HepG2 (cell line): ENCODE measurements at regions not wholly inside any gene's neighbourhood (a gene's known extent, or its start where the extent isn't known, plus 50 kb on each side); places are given as distances from the start of the nearest gene placed in this dataset.

Experiments used
- ATAC-seq: fragments of 200-7000 bp; cut with Tn5 transposase; 3 replicates; pipeline ENCODE4 v1.9.1; 2020; ENCODE audit warnings: mild to moderate bottlenecking, moderate library complexity
- BruUV-seq: library from RNA; stranded (reverse); fragments of 400-500 nt; replicated peaks from 2 replicates; lab custom pipeline; 2021; lab: Mats Ljungman, UMichigan
- CTCF ChIA-PET: fragments of 300-600 bp; formaldehyde crosslinking; extraction: SDS; loops from one replicate; lab custom pipeline; 2021; ENCODE audit warnings: low total read pairs, inconsistent platforms, low intra/inter-chr PET ratio; lab: Yijun Ruan, JAX
- POLR2A ChIA-PET: fragments of 350-600 bp; sonication (Branson Sonifier 250); formaldehyde crosslinking; loops from one replicate; lab custom pipeline; 2020; ENCODE audit warnings: antibody characterized with exemption, inconsistent platforms; lab: Yijun Ruan, JAX
- DNase-seq: peaks from one replicate; pipeline ENCODE4 v3.0.0-alpha.2; 2015; ENCODE audit warnings: low spot score
- FAIRE-seq: peaks from 3 replicates; lab custom pipeline; 2011; peaks lifted over from hg19 to GRCh38; lab: Jason Lieb, UNC
- H2AFZ ChIP-seq: one replicate; pipeline ENCODE4 v1.6.1; 2011; ENCODE audit warnings: low read length, inconsistent platforms
- H3K27ac ChIP-seq: fragments of 300-600 bp; 3 replicates; pipeline ENCODE4 v1.8.0; 2011; ENCODE audit warnings: mixed run types, mild to moderate bottlenecking, mixed read lengths, low read length, inconsistent platforms; ENCODE audit not compliant: insufficient read depth; ENCODE audit errors: extremely low read length
- H3K27me3 ChIP-seq, 2 experiments: fragments of 200-600 bp in 1 of 2; 2 replicates in 1 of 2; 3 replicates in 1 of 2; pipeline versions ENCODE4 v1.6.0 to v1.8.0; 2011; ENCODE audit warnings: low read length in 2 of 2, mild to moderate bottlenecking in 2 of 2, moderate library complexity in 2 of 2, inconsistent platforms in 1 of 2; ENCODE audit not compliant: insufficient read depth in 2 of 2, control insufficient read depth in 1 of 2
- H3K36me3 ChIP-seq, 2 experiments: fragments of 200-600 bp in 1 of 2; replicated peaks in 1 of 2; 2 replicates in 1 of 2; 3 replicates in 1 of 2; pipeline versions ENCODE4 v1.5.1 to v1.8.0; 2011; ENCODE audit warnings: low read length in 2 of 2, inconsistent platforms in 1 of 2; ENCODE audit not compliant: insufficient read depth in 2 of 2, control insufficient read depth in 1 of 2
- H3K4me1 ChIP-seq: 2 replicates; pipeline ENCODE4 v1.5.1; 2012; ENCODE audit warnings: low read length, inconsistent platforms; ENCODE audit not compliant: insufficient read depth
- H3K4me2 ChIP-seq: 2 replicates; pipeline ENCODE4 v1.6.0; 2011; ENCODE audit warnings: low read depth, low read length, inconsistent platforms
- H3K4me3 ChIP-seq, 3 experiments: fragments of 200-600 bp in 1 of 3; sonication (generic), shearing (Covaris generic) in 1 of 3; replicated peaks in 1 of 3; 2 replicates each; pipeline ENCODE4 v1.5.1; 2011 to 2016; ENCODE audit warnings: low read length in 3 of 3, inconsistent platforms in 2 of 3, low read depth in 2 of 3, mild to moderate bottlenecking in 2 of 3, control low read depth in 1 of 3, mixed read lengths in 1 of 3; ENCODE audit not compliant: insufficient read depth in 1 of 3
- H3K79me2 ChIP-seq: one replicate; pipeline ENCODE4 v1.6.1; 2011; ENCODE audit warnings: low read length, inconsistent platforms; ENCODE audit not compliant: insufficient read depth
- H3K9ac ChIP-seq: 2 replicates; pipeline ENCODE4 v1.6.0; 2011; ENCODE audit warnings: mild to moderate bottlenecking, low read depth, low read length, inconsistent platforms; ENCODE audit not compliant: insufficient read depth
- H3K9me3 ChIP-seq: 2 replicates; pipeline ENCODE4 v1.5.1; 2012; ENCODE audit warnings: mild to moderate bottlenecking, low read length
- H4K20me1 ChIP-seq: 2 replicates; pipeline ENCODE4 v1.6.0; 2011; ENCODE audit warnings: inconsistent platforms, mild to moderate bottlenecking, low read length, moderate library complexity; ENCODE audit not compliant: insufficient read depth
- ESRRA ChIP-seq: sonication (generic); formaldehyde crosslinking; IDR thresholded peaks from 2 replicates; pipeline ENCODE4 v1.5.1; 2020; ENCODE audit warnings: mild to moderate bottlenecking, low read depth, missing genetic modification reagents
- FOXO1 ChIP-seq: sonication (generic); formaldehyde crosslinking; IDR thresholded peaks from 2 replicates; pipeline ENCODE4 v1.4.0; 2020; ENCODE audit warnings: missing genetic modification reagents
- HDAC2 ChIP-seq: sonication (generic); formaldehyde crosslinking; IDR thresholded peaks from 2 replicates; pipeline ENCODE4 v1.4.0; 2020; ENCODE audit warnings: missing genetic modification reagents
- HNF4G ChIP-seq, 2 experiments: sonication (generic) in 1 of 2; formaldehyde crosslinking in 1 of 2; IDR thresholded peaks; 2 replicates each; pipeline versions ENCODE4 v1.4.0 to v1.6.1; 2011 to 2020; ENCODE audit warnings: borderline replicate concordance in 2 of 2, low read depth in 2 of 2, mild to moderate bottlenecking in 2 of 2, low read length in 1 of 2, missing genetic modification reagents in 1 of 2, moderate library complexity in 1 of 2
- HNRNPL ChIP-seq: fragments of 200-400 bp; formaldehyde crosslinking; IDR thresholded peaks from 2 replicates; pipeline ENCODE4 v1.6.1; 2017; ENCODE audit warnings: mild to moderate bottlenecking, low read depth, low read length
- KLF9 ChIP-seq: IDR thresholded peaks from 2 replicates; pipeline ENCODE4 v1.6.1; 2016; ENCODE audit warnings: low read depth
- NR2F2 ChIP-seq: IDR thresholded peaks from 2 replicates; pipeline ENCODE4 v1.6.1; 2012; ENCODE audit warnings: low read depth, inconsistent platforms, borderline replicate concordance
- SAFB2 ChIP-seq: sonication (generic); formaldehyde crosslinking; IDR thresholded peaks from 2 replicates; pipeline ENCODE4 v1.5.1; 2020; ENCODE audit warnings: missing genetic modification reagents, low read depth, mild to moderate bottlenecking, borderline replicate concordance
- ZBTB33 ChIP-seq: sonication (generic); formaldehyde crosslinking; IDR thresholded peaks from 2 replicates; pipeline ENCODE4 v1.4.0; 2020; ENCODE audit warnings: missing genetic modification reagents
- ZMYM2 ChIP-seq: sonication (generic); formaldehyde crosslinking; IDR thresholded peaks from 2 replicates; pipeline ENCODE4 v1.8.0; 2022; ENCODE audit warnings: mild to moderate bottlenecking, missing genetic modification reagents
- ZMYM3 ChIP-seq: sonication (generic); formaldehyde crosslinking; IDR thresholded peaks from 2 replicates; pipeline ENCODE4 v1.5.1; 2020; ENCODE audit warnings: mild to moderate bottlenecking, missing genetic modification reagents
- ZNF205 ChIP-seq: IDR thresholded peaks from 2 replicates; pipeline ENCODE4 v1.6.1; 2018; ENCODE audit warnings: missing biosample characterization, missing genetic modification reagents
- ZNF780A ChIP-seq: sonication (generic); formaldehyde crosslinking; IDR thresholded peaks from 2 replicates; pipeline ENCODE4 v1.8.0; 2022; ENCODE audit warnings: mild to moderate bottlenecking, missing genetic modification reagents, moderate library complexity
- ZNF883 ChIP-seq: sonication (generic); formaldehyde crosslinking; IDR thresholded peaks from 2 replicates; pipeline ENCODE4 v1.5.1; 2020; ENCODE audit warnings: mild to moderate bottlenecking, missing genetic modification reagents; ENCODE audit errors: not compliant biosample characterization
- WGBS: methylation state at CpG from one replicate; pipeline ENCODE4 v1.1.6; 2017; ENCODE audit warnings: low lambda C conversion rate; 5-methylcytosine and 5-hydroxymethylcytosine counted together
- in situ Hi-C: cut with HindIII; loops from 2 replicates; pipeline ENCODE4 v1.10.0; 2017; ENCODE audit warnings: low pct_unique_long_range_greater_than_20kb; ENCODE audit not compliant: extremely low pct_ligation_motif_present
- intact Hi-C: fragments of 100-400 bp; cut with micrococcal nuclease; formaldehyde crosslinking; loops from one replicate; pipeline ENCODE4 v1.10.0; 2022; ENCODE audit not compliant: unreplicated experiment
- TF ChIP-seq, protein P1 (sequence below): sonication (generic); formaldehyde crosslinking; IDR thresholded peaks from 2 replicates; pipeline ENCODE4 v1.4.0; 2020; ENCODE audit warnings: missing genetic modification reagents, mild to moderate bottlenecking, borderline replicate concordance
- TF ChIP-seq, protein P2 (sequence below): sonication (generic); formaldehyde crosslinking; IDR thresholded peaks from 2 replicates; pipeline ENCODE4 v1.5.1; 2020; ENCODE audit warnings: missing genetic modification reagents, mild to moderate bottlenecking, borderline replicate concordance

DNA sequence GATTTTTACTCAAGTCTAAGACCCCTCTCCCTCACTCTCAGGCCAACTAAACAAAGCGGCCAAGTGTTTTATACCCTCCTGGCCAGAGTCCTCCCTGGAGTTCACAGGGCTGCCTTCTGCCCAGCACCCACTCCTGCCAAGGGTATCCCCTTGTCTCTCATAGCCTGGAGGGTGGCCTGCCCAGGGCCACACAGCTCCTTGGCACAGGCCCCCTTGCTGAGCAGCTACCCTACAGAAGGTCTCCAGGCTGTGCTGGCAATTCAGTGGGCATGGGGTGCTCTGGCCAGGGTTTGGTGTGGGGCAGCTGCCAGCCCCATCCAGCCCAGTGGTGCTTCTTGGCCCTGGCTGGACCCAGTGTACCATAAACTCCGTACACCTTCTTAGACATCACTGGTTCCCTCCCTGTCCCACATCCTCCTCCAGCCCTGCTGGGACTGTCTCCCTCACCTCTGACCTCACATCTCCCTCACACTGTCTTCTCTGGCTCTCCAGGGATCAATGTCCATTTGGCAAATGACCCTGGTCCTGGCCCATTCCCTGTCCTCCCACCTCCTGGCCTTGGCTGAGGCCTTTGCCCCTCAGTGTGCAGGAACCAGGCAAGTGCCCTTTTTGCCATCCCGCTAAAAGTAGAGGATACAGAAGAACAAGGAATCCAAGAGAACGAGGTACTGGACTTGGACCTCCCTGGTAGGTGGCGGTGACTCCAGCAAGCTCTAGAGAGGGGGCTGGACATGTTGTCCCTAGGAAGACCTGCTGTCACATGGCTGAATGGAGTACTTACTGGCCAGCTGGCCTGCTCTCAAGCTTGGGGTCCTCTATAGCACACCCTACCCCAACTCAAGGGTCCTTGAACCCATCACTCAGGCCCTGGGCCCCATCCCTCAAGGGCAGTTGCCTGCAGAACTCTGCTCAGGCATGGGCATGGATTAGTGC is 50.0 kb upstream of the TRPM1 start:
- intact Hi-C loops (no loop called here), in situ Hi-C loops (no loop called here)
- ChIA-PET CTCF (no interaction called here), POLR2A (no interaction called here)
- no peak overlapping the region for H3K4me3 ChIP-seq
- H3K9me3 ChIP-seq, result no peaks in the 10 kb centered on the region
- no peak overlapping the region for H2AFZ ChIP-seq
- DNase-seq (peak; percentile 5), ATAC-seq (peak; percentile 27), FAIRE-seq (no peak)
- no peaks in the 10 kb centered on the region for H3K79me2 ChIP-seq
- no peaks in the 10 kb centered on the region for H4K20me1 ChIP-seq
- H3K36me3 ChIP-seq, result no peaks in the 10 kb centered on the region
- 0 out of 2 replicates have a peak overlapping the region, but pooled peaks have one; percentile 1 for H3K4me2 ChIP-seq
- peak overlapping the region; percentile 54 for H3K27ac ChIP-seq
- no peak overlapping the region for H3K9ac ChIP-seq
- no peaks in the 10 kb centered on the region for H3K27me3 ChIP-seq
- 83% methylated on average over 4 of the region's 5 CpGs for WGBS
- BruUV-seq, result no TSS peak
- peaks cover 76% of the 10 kb centered on the region for H3K4me1 ChIP-seq
- TF ChIP-seq ZBTB33 (CRISPR knock-in tag), result peak; percentile 92
- 0 out of 2 replicates have a peak, but pooled peaks have one; percentile 23 for TF ChIP-seq ZMYM3 (CRISPR knock-in tag)
- TF ChIP-seq SAFB2 (CRISPR knock-in tag), result no peak
- TF ChIP-seq HNRNPL, result 0 out of 2 replicates have a peak, but pooled peaks have one; percentile 43
- TF ChIP-seq NR2F2, result 0 out of 2 replicates have a peak, but pooled peaks have one; percentile 18
- no peak for TF ChIP-seq KLF9
- peak; percentile 67; the same call in 1 of the 2 replicates for TF ChIP-seq ZMYM2 (CRISPR knock-in tag)
- TF ChIP-seq, protein P1, sequence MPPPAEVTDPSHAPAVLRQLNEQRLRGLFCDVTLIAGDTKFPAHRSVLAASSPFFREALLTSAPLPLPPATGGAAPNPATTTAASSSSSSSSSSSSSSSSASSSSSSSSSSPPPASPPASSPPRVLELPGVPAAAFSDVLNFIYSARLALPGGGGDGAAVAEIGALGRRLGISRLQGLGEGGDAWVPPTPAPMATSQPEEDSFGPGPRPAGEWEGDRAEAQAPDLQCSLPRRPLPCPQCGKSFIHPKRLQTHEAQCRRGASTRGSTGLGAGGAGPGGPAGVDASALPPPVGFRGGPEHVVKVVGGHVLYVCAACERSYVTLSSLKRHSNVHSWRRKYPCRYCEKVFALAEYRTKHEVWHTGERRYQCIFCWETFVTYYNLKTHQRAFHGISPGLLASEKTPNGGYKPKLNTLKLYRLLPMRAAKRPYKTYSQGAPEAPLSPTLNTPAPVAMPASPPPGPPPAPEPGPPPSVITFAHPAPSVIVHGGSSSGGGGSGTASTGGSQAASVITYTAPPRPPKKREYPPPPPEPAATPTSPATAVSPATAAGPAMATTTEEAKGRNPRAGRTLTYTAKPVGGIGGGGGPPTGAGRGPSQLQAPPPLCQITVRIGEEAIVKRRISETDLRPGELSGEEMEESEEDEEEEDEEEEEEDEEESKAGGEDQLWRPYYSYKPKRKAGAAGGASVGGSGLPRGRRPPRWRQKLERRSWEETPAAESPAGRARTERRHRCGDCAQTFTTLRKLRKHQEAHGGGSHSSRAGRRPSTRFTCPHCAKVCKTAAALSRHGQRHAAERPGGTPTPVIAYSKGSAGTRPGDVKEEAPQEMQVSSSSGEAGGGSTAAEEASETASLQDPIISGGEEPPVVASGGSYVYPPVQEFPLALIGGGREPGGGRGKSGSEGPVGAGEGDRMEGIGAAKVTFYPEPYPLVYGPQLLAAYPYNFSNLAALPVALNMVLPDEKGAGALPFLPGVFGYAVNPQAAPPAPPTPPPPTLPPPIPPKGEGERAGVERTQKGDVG (CRISPR knock-in tag), result 0 out of 2 replicates have a peak, but pooled peaks have one; percentile 53
- peak; percentile 30; the same call in 1 of the 2 replicates for TF ChIP-seq HDAC2
- TF ChIP-seq ZNF780A (CRISPR knock-in tag), result no peak
- no peak for TF ChIP-seq ZNF883 (CRISPR knock-in tag)
- no peak for TF ChIP-seq ZNF205 (CRISPR knock-in tag)
- no peak for TF ChIP-seq FOXO1 (CRISPR knock-in tag)
- TF ChIP-seq, protein P2, sequence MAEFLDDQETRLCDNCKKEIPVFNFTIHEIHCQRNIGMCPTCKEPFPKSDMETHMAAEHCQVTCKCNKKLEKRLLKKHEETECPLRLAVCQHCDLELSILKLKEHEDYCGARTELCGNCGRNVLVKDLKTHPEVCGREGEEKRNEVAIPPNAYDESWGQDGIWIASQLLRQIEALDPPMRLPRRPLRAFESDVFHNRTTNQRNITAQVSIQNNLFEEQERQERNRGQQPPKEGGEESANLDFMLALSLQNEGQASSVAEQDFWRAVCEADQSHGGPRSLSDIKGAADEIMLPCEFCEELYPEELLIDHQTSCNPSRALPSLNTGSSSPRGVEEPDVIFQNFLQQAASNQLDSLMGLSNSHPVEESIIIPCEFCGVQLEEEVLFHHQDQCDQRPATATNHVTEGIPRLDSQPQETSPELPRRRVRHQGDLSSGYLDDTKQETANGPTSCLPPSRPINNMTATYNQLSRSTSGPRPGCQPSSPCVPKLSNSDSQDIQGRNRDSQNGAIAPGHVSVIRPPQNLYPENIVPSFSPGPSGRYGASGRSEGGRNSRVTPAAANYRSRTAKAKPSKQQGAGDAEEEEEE (CRISPR knock-in tag), result no peak
- no peak for TF ChIP-seq HNF4G (IDR thresholded peaks at IDR 0.05; ENCODE audit: borderline replicate concordance, low read depth, low read length)
- TF ChIP-seq HNF4G (CRISPR knock-in tag; IDR thresholded peaks at IDR 0.05; ENCODE audit: borderline replicate concordance, low read depth), result 0 out of 2 replicates have a peak, but pooled peaks have one; percentile 36
- TF ChIP-seq ESRRA, result peak; percentile 69; the same call in 1 of the 2 replicates
